OCI-LY7 (cell line): ENCODE measurements at regions not wholly inside any gene's neighbourhood (a gene's known extent, or its start where the extent isn't known, plus 50 kb on each side); places are given as distances from the start of the nearest gene placed in this dataset.

Experiments
- EZH2phosphoT487 ChIP-seq: fragments of 200-600 bp; sonication (generic); IDR thresholded peaks from 2 replicates; pipeline ENCODE4 v1.6.1; 2018; ENCODE audit warnings: low read depth, borderline replicate concordance, mild to moderate bottlenecking, mixed run types, antibody characterized with exemption, low read length, moderate library complexity, mixed read lengths
- TF ChIP-seq, protein P1 (sequence below): fragments of 200-600 bp; sonication (generic); conservative IDR thresholded peaks from 2 replicates; pipeline ENCODE4 v1.5.1; 2014; ENCODE audit warnings: mild to moderate bottlenecking, antibody characterized with exemption, low read length, moderate library complexity, mixed read lengths

DNA sequence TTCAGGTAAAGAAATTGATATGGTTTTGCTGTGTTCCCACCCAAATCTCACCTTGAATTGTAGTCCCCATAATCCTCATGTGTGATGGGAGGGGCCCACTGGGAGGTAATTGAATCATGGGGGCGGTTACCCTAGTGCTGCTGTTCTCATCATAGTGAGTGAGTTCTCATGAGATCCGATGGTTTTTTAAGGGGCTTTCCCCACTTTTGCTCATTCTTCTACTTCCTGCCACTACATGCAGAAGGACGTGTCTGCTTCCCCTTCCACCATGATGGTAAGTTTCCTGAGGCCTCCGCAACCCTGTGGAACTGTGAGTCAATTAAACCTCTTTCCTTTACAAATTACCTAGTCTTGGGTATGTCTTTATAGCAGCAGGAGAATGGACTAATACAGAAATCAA, 69.3 kb downstream of the MIS18A start:
- TF ChIP-seq, protein P1, sequence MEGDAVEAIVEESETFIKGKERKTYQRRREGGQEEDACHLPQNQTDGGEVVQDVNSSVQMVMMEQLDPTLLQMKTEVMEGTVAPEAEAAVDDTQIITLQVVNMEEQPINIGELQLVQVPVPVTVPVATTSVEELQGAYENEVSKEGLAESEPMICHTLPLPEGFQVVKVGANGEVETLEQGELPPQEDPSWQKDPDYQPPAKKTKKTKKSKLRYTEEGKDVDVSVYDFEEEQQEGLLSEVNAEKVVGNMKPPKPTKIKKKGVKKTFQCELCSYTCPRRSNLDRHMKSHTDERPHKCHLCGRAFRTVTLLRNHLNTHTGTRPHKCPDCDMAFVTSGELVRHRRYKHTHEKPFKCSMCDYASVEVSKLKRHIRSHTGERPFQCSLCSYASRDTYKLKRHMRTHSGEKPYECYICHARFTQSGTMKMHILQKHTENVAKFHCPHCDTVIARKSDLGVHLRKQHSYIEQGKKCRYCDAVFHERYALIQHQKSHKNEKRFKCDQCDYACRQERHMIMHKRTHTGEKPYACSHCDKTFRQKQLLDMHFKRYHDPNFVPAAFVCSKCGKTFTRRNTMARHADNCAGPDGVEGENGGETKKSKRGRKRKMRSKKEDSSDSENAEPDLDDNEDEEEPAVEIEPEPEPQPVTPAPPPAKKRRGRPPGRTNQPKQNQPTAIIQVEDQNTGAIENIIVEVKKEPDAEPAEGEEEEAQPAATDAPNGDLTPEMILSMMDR, result no peak
- no peak for TF ChIP-seq EZH2phosphoT487
